AG09309 (cell line): ENCODE measurements at regions not wholly inside any gene's neighbourhood (a gene's known extent, or its start where the extent isn't known, plus 50 kb on each side); places are given as distances from the start of the nearest gene placed in this dataset.
"Not testable (repeated sequence)": the region's sequence is repeated elsewhere in the genome, so short reads cannot be mapped to it uniquely, and the experiment has no call there.

Experiments
- DNase-seq: peaks from one replicate; pipeline ENCODE4 v3.0.0-alpha.2; 2010; ENCODE audit warnings: low read depth
- H3K4me3 ChIP-seq: 2 replicates; pipeline ENCODE4 v1.5.1; 2011; ENCODE audit warnings: mild to moderate bottlenecking, low read depth, low read length, moderate library complexity; ENCODE audit not compliant: control insufficient read depth
- CTCF ChIP-seq: IDR thresholded peaks from 2 replicates; pipeline ENCODE4 v1.5.1; 2011; ENCODE audit warnings: mild to moderate bottlenecking, low read depth, low read length, inconsistent platforms; ENCODE audit not compliant: insufficient read depth, control insufficient read depth; ENCODE audit errors: missing control alignments

- H3K4me3 ChIP-seq: no peak overlapping the region
- DNase-seq: no peak
- no peak for TF ChIP-seq CTCF
Observed at GRCh38 chr3:115287198-115287597, 140.1 kb upstream of the ZBTB20 start.

- no peak for DNase-seq
- TF ChIP-seq CTCF: no peak
- H3K4me3 ChIP-seq: no peak overlapping the region
Observed at GRCh38 chr3:115292131-115292530, 145.0 kb upstream of the ZBTB20 start.

GRCh38 chr3:115292677-115293165 lies 145.6 kb upstream of the ZBTB20 start:
- no peak overlapping the region for H3K4me3 ChIP-seq
- DNase-seq: no peak
- TF ChIP-seq CTCF: no peak

- no peak overlapping the region for H3K4me3 ChIP-seq
- no peak for DNase-seq
- no peak for TF ChIP-seq CTCF
Observed at GRCh38 chr3:115293321-115293720, 146.2 kb upstream of the ZBTB20 start.

DNA sequence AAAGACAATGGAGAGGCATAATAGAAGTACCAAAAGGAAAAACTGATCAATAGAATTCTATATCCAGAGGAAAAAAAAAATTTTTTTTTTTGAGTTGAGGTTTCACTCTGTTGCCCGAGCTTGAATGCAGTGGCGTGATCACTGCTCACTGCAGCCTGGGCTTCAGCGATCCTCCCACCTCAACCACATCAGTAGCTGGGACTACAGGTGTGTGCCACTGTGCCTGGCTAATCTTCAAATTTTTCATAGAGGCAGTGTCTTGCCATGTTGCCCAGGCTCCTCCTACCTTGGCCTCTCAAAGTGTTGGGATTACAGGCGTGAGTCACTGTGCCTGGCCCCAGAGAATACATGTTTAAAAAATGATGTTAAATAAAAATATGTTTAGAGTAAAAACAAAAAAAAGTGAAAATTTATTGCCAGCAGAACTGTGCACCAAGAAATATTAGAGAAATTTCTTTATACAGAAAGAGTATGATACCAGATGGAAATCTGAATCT lies 154.3 kb upstream of the ZBTB20 start:
- TF ChIP-seq CTCF: no peak
- DNase-seq: no peak

GRCh38 chr3:115317953-115318352 lies 170.9 kb upstream of the ZBTB20 start:
- not testable (repeated sequence) for H3K4me3 ChIP-seq, DNase-seq

More for the DNA sequence above, 154.3 kb upstream of the ZBTB20 start:
- no peak overlapping the region for H3K4me3 ChIP-seq

DNA sequence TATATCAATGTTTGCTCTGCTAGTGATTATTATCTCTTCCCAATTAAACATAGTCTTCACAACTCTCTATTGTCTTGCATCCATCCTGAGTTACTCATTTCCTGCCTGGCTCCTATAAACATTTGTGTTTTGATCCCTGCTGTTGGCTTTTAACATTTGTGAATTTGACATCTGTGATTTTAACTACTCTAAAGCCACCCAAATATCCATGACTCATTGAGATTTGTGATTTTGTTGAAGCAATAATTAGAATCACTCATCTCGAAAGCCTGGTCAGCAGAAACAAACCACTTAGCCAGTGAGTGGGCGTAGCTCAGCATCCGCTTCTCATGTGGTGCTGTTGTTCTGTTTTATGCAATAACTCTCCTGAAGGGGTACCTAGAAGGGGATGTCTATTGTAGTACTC lies 174.3 kb upstream of the ZBTB20 start:
- peak; percentile 54 for DNase-seq
- no peak for TF ChIP-seq CTCF

More for the DNA sequence above, 174.3 kb upstream of the ZBTB20 start:
- no peak overlapping the region for H3K4me3 ChIP-seq
